B cell (primary cell): ENCODE measurements at regions not wholly inside any gene's neighbourhood (a gene's known extent, or its start where the extent isn't known, plus 50 kb on each side); places are given as distances from the start of the nearest gene placed in this dataset.

Experiments used
- CTCF ChIP-seq: fragments of 200-600 bp; IDR thresholded peaks from one replicate; pipeline ENCODE4 v1.8.0; 2022; ENCODE audit warnings: antibody characterized with exemption, mild to moderate bottlenecking
- EZH2 ChIP-seq: IDR thresholded peaks from 2 replicates; pipeline ENCODE4 v1.6.1; 2012; ENCODE audit warnings: borderline replicate concordance, low read depth, mild to moderate bottlenecking, moderate library complexity, low read length; ENCODE audit not compliant: insufficient read depth, poor library complexity, severe bottlenecking

GRCh38 chr7:125363873-125364272 is 434.2 kb upstream of the POT1 start:
- TF ChIP-seq CTCF (no peak), EZH2 (no peak)
